ENCODE measurements at regions not wholly inside any gene's neighbourhood (a gene's known extent, or its start where the extent isn't known, plus 50 kb on each side); places are given as distances from the start of the nearest gene placed in this dataset.

DNA sequence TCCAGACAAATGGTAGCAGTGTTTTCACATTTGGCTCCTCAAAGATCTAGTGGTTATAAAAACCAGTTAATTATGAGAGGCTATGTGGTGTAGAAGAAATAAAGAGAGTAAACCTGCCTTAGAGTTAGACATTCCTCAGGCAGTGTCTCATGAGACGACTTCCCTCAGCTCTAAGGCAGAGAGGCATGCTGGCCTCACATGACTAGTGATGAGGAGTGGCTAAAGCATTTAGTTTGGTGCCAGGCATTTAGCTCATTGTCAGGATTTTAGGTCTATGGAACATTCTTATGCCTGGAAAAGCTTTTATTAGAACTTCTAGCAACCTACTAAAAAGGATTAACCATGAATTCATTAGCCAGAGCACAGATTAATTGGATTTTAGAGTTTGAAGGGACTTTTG lies 90.3 kb downstream of the RPRM start:
- Histone ChIP-seq H3K27ac (ENCODE audit: low read length) (no peak overlapping the region), H3K9ac (ENCODE audit: low read depth, low read length) (no peak overlapping the region), H3K4me1 (ENCODE audit: insufficient read depth, low read length) (peaks cover 16% of the 10 kb centered on the region; the same call in 1 of the 2 replicates), H3K9me3 (ENCODE audit: insufficient read depth, low read depth, low read length) (no peaks in the 10 kb centered on the region; the same call in 1 of the 2 replicates), H3K27me3 (ENCODE audit: insufficient read depth, low read length) (no peaks in the 10 kb centered on the region), H3K36me3 (ENCODE audit: insufficient read depth, low read depth, low read length) (no peaks in the 10 kb centered on the region), H3K4me3 (ENCODE audit: low read length) (no peak overlapping the region)

DNA sequence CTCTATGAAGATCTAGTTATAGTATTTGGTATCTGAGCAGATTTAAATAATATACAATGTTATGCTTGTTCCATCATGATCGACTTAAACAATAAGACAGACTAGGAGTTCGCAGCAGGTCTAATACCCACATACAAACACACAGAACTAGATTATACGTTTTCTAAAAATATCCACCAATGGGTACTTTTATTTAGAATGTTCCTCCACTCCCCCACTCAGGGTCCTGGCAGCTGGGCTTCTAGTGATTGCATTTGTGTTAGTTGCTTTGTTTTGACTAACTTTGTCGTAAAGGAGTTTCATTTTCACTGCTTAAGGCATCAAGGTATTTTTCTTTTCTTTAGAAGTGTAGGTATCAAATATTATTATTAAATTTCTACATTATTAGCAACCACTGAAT lies 91.4 kb downstream of the RPRM start:
- Histone ChIP-seq H3K36me3 (ENCODE audit: insufficient read depth, low read depth, low read length) (no peaks in the 10 kb centered on the region), H3K9ac (ENCODE audit: low read depth, low read length) (no peak overlapping the region), H3K27ac (ENCODE audit: low read length) (no peak overlapping the region), H3K9me3 (ENCODE audit: insufficient read depth, low read depth, low read length) (no peaks in the 10 kb centered on the region; the same call in 1 of the 2 replicates), H3K27me3 (ENCODE audit: insufficient read depth, low read length) (no peaks in the 10 kb centered on the region), H3K4me1 (ENCODE audit: insufficient read depth, low read length) (peaks cover 16% of the 10 kb centered on the region; the same call in 1 of the 2 replicates), H3K4me3 (ENCODE audit: low read length) (no peak overlapping the region)

DNA sequence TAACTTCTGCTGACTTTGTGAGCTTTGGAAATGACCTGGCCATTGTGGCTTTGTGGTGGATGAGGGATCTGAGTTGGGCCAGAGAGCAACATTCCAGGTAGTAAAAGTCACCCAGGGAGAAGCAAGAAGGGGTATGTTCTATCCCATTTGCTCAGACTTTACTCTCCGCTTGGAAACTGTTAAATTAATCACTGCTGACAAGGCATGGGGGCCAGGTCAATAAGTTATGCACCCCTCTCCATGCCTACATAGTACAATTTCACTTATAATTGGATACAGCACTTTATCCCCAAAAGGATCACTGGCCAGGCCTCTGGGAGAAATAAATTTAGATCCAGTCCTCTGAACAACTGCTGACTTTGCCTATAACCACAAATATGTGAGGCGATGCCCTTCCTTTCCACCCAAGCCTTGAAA lies 92.1 kb downstream of the RPRM start:
- H3K27ac ChIP-seq (ENCODE audit: low read length): no peak overlapping the region
- no peak overlapping the region for H3K9ac ChIP-seq (ENCODE audit: low read depth, low read length)
- no peaks in the 10 kb centered on the region; the same call in 1 of the 2 replicates for H3K9me3 ChIP-seq (ENCODE audit: insufficient read depth, low read depth, low read length)
- peaks cover 16% of the 10 kb centered on the region; the same call in 1 of the 2 replicates for H3K4me1 ChIP-seq (ENCODE audit: insufficient read depth, low read length)
- H3K36me3 ChIP-seq (ENCODE audit: insufficient read depth, low read depth, low read length): no peaks in the 10 kb centered on the region
- H3K4me3 ChIP-seq (ENCODE audit: low read length): no peak overlapping the region
- H3K27me3 ChIP-seq (ENCODE audit: insufficient read depth, low read length): no peaks in the 10 kb centered on the region

DNA sequence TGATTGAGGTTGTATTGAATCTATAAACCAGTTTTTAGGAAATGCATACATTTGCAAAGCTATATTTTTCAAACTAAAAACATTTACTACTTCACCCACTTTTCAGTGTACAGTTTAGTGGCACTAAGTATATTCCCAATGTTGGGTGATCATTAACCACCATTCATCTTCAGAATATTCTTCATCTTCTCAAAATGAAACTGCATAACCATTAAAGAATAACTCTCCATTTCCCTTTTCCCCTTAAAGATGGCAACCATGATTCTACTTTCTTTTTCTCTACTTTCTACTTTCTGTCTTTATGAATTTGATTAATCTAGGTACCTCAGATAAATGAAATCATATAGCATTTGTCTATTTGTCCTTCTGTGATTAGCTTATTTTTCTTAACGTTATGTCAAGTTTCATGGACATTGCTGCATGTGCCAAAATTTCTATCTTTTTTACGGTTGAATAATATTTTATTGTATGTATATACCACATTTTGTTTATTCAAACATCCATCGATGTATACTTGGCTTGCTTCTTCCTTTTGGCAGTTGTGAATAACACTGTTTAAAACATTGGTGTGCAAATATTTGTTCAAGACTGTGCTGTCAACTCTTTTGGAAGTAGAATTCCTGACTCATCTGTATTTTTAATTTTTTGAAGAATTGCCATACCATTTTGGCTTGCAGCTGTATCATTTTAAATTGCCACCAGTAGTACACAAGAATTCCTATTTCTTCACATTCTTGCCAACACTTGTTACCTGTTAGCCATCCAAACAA lies 104.9 kb downstream of the RPRM start:
- H3K4me1 ChIP-seq (ENCODE audit: insufficient read depth, low read length): peaks cover 13% of the 10 kb centered on the region; the same call in 1 of the 2 replicates
- no peaks in the 10 kb centered on the region for H3K9me3 ChIP-seq (ENCODE audit: insufficient read depth, low read depth, low read length)
- H3K4me3 ChIP-seq (ENCODE audit: low read length): no peak overlapping the region
- no peak overlapping the region for H3K9ac ChIP-seq (ENCODE audit: low read depth, low read length)
- H3K36me3 ChIP-seq (ENCODE audit: insufficient read depth, low read depth, low read length): no peaks in the 10 kb centered on the region
- H3K27me3 ChIP-seq (ENCODE audit: insufficient read depth, low read length): no peaks in the 10 kb centered on the region
- no peak overlapping the region for H3K27ac ChIP-seq (ENCODE audit: low read length)

DNA sequence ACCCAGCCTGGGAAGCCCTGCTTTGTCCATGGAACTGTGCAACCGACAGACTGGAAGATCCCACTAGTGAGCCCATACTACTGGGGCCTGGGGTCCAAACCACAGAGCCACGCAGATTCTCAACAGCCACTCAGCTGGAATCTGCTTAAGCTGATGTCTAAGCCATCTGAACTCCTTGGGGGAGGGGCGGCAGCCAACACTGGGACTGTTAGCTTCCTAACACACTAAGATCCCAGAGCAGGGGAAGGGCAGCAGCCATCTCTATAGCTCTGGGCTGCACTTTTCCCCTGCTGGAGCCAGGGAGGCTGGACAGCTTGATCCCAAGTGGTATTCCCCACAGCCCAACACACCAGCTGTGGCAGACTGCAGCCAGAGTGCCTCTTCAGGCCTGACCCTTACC lies 118.3 kb downstream of the RPRM start:
- Histone ChIP-seq H3K27me3 (ENCODE audit: insufficient read depth, low read length) (no peaks in the 10 kb centered on the region), H3K4me3 (ENCODE audit: low read length) (no peak overlapping the region), H3K27ac (ENCODE audit: low read length) (no peak overlapping the region), H3K36me3 (ENCODE audit: insufficient read depth, low read depth, low read length) (no peaks in the 10 kb centered on the region), H3K9ac (ENCODE audit: low read depth, low read length) (no peak overlapping the region), H3K4me1 (ENCODE audit: insufficient read depth, low read length) (no peaks in the 10 kb centered on the region; the same call in 1 of the 2 replicates), H3K9me3 (ENCODE audit: insufficient read depth, low read depth, low read length) (no peaks in the 10 kb centered on the region)

DNA sequence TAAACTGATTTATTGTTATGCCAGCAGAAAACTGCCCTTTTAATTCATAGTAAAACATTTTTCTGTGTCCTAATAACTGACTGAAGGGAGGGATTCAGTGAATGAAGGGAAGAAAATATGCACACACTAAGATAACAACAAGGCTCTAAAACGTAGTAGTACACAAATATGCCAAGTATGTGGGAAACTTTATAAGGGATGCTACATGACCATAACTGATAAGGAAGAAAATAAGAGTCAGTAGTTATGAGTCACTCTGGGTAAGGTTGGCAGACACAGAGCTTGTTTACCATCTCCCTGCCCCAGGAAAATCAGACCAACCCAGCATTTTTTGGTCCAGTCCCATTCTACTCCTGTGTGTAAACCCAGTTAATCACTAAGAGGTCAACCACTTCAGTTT lies 124.2 kb downstream of the RPRM start:
- no peaks in the 10 kb centered on the region; the same call in 1 of the 2 replicates for H3K4me1 ChIP-seq (ENCODE audit: insufficient read depth, low read length)
- no peaks in the 10 kb centered on the region; the same call in 1 of the 2 replicates for H3K9me3 ChIP-seq (ENCODE audit: insufficient read depth, low read depth, low read length)
- H3K27ac ChIP-seq (ENCODE audit: low read length): no peak overlapping the region
- no peaks in the 10 kb centered on the region for H3K27me3 ChIP-seq (ENCODE audit: insufficient read depth, low read length)
- no peak overlapping the region for H3K9ac ChIP-seq (ENCODE audit: low read depth, low read length)
- no peaks in the 10 kb centered on the region for H3K36me3 ChIP-seq (ENCODE audit: insufficient read depth, low read depth, low read length)
- no peak overlapping the region for H3K4me3 ChIP-seq (ENCODE audit: low read length)

DNA sequence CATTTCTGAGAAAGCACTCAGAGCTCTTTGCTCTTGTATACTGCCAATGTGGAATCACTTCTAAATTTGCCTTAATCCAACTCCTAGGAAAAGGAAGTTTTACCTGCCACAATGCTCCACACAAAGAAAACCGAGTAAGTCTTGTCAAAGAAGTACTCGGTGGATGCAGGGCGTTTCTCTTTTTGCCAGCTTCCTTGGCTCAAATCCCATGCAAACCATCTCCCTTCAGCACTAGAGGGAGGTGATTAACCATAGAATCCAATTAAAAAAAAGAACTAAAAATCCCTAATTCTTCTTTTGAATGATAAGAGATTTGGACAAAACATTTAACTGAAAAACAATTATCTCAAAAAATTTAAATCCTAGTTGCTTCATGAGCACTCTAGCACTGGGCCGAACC lies 129.0 kb downstream of the RPRM start:
- Histone ChIP-seq H3K4me3 (ENCODE audit: low read length) (no peak overlapping the region), H3K27me3 (ENCODE audit: insufficient read depth, low read length) (no peaks in the 10 kb centered on the region), H3K36me3 (ENCODE audit: insufficient read depth, low read depth, low read length) (no peaks in the 10 kb centered on the region)

DNA sequence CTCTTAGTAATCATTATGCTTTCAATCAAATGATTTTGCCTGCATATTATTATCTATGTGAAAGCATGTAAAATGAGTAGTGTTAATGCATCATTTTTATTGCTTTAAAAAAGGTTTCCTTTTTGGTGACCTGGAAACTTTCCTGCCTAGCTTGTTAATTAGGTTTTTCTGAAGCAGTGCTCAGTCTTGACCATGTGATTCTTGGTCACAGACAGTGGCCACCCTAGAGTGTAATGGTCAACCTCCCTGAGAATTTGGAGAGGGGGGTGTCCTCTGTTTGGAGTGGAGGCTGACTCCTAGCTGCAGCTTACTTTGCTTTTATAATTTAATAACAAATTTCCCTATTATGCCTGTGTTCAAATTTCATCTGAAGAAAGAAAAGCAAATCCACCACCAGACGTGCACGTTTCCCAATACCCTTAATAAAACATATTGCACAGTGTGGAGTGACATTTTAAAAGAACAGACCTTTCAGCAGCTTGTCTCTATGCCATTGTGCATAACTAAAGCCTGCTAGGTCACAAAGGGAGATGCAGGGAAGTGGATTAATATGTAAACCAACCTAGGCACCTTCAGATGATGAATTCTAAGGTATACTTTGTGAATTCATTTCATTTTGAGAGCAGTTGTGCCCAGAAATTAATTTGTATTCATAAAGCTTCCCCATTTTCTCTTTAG lies 130.6 kb downstream of the RPRM start:
- Histone ChIP-seq H3K4me1 (ENCODE audit: insufficient read depth, low read length) (peaks cover 5% of the 10 kb centered on the region; the same call in 1 of the 2 replicates), H3K36me3 (ENCODE audit: insufficient read depth, low read depth, low read length) (no peaks in the 10 kb centered on the region), H3K27ac (ENCODE audit: low read length) (no peak overlapping the region), H3K27me3 (ENCODE audit: insufficient read depth, low read length) (no peaks in the 10 kb centered on the region), H3K9ac (ENCODE audit: low read depth, low read length) (no peak overlapping the region), H3K9me3 (ENCODE audit: insufficient read depth, low read depth, low read length) (no peaks in the 10 kb centered on the region; the same call in 1 of the 2 replicates), H3K4me3 (ENCODE audit: low read length) (no peak overlapping the region)

More for the DNA sequence above, 129.0 kb downstream of the RPRM start:
- no peak overlapping the region for H3K9ac ChIP-seq (ENCODE audit: low read depth, low read length)
- no peak overlapping the region for H3K27ac ChIP-seq (ENCODE audit: low read length)
- no peaks in the 10 kb centered on the region; the same call in 1 of the 2 replicates for H3K9me3 ChIP-seq (ENCODE audit: insufficient read depth, low read depth, low read length)
- H3K4me1 ChIP-seq (ENCODE audit: insufficient read depth, low read length): peaks cover 5% of the 10 kb centered on the region; the same call in 1 of the 2 replicates

DNA sequence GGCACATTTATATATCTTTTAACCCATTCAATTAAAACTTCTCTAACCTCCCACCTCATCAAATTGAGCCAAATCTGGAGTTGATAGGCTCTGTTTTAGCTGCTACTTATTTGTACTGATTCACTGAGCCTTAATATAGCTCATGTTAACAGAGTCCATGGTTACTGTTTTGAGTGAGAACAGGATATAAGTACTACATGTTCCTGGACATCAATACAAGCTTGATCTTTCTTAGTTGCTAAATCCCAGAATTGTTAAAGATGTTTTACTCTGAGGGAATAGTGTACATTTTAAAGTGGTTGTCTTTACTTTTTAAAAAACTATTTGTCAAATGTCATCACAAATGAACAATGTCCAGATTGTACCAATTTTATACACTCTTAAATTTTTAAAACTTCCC lies 157.7 kb downstream of the RPRM start:
- no peaks in the 10 kb centered on the region for H3K27me3 ChIP-seq (ENCODE audit: insufficient read depth, low read length)
- no peaks in the 10 kb centered on the region for H3K9me3 ChIP-seq (ENCODE audit: insufficient read depth, low read depth, low read length)
- H3K27ac ChIP-seq (ENCODE audit: low read length): no peak overlapping the region
- H3K36me3 ChIP-seq (ENCODE audit: insufficient read depth, low read depth, low read length): no peaks in the 10 kb centered on the region
- no peak overlapping the region for H3K9ac ChIP-seq (ENCODE audit: low read depth, low read length)
- H3K4me3 ChIP-seq (ENCODE audit: low read length): no peak overlapping the region
- H3K4me1 ChIP-seq (ENCODE audit: insufficient read depth, low read length): no peaks in the 10 kb centered on the region

DNA sequence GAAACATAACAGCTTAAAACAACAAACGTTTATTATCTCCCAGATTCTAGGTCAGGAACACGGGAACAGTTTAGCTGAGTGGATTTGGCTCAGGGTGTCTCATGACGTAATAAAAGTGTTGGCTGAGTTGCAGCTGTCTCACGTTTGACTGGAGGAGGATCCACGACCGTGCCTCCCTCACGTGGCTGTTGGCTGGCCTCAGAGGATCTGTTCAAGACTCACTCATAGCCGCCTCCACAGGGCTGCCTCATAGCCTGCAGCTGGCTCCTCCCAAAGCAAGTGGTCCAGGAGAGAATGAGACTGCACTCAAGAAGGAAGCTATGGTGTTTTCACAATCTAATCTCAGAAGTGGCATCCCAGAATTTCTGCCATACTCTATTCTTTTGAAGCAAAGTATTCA lies 167.1 kb downstream of the RPRM start:
- Histone ChIP-seq H3K4me3 (ENCODE audit: low read length) (no peak overlapping the region), H3K4me1 (ENCODE audit: insufficient read depth, low read length) (no peaks in the 10 kb centered on the region), H3K9me3 (ENCODE audit: insufficient read depth, low read depth, low read length) (no peaks in the 10 kb centered on the region), H3K9ac (ENCODE audit: low read depth, low read length) (no peak overlapping the region), H3K36me3 (ENCODE audit: insufficient read depth, low read depth, low read length) (no peaks in the 10 kb centered on the region), H3K27ac (ENCODE audit: low read length) (no peak overlapping the region), H3K27me3 (ENCODE audit: insufficient read depth, low read length) (no peaks in the 10 kb centered on the region)

DNA sequence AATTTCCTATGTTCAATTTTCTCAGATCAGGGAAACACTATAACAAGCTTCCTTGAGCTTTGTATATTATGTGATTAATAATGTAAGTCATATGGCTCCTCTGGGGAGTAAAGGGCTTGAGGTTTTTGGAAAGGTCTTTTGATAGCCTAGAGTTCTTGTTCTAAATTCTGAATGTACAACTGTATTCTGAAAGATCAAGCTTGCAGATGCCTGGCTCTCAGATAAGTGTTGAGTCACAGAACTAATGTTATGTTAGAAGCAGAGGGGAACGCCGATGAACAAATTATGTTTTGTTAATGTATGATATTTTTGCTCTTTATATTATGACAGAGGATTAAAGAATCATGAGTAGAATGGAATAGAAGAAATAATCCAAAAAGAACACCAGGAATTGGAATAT lies 170.1 kb downstream of the RPRM start:
- no peaks in the 10 kb centered on the region for H3K4me1 ChIP-seq (ENCODE audit: insufficient read depth, low read length)
- no peaks in the 10 kb centered on the region for H3K9me3 ChIP-seq (ENCODE audit: insufficient read depth, low read depth, low read length)
- no peak overlapping the region for H3K4me3 ChIP-seq (ENCODE audit: low read length)
- H3K27me3 ChIP-seq (ENCODE audit: insufficient read depth, low read length): no peaks in the 10 kb centered on the region
- H3K9ac ChIP-seq (ENCODE audit: low read depth, low read length): no peak overlapping the region
- no peaks in the 10 kb centered on the region for H3K36me3 ChIP-seq (ENCODE audit: insufficient read depth, low read depth, low read length)
- no peak overlapping the region for H3K27ac ChIP-seq (ENCODE audit: low read length)

DNA sequence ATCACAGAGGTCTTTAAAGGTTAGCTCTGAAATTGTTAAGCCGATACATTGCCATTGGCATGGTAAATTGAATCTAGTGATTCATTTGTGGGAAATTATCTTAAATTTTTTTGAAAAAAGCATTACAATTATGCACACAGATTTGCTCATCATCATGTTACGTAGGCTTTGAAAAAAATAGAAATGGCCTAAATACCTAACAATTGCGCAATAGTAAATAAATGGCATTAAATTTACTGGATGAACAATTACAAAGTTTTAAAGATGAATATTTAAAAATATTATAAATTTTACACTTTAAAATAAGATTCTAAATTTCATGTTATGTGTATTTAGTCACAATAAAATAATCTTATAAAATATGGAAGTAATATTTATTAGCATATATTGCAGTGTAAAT lies 171.3 kb downstream of the RPRM start:
- no peaks in the 10 kb centered on the region for H3K4me1 ChIP-seq (ENCODE audit: insufficient read depth, low read length)
- no peaks in the 10 kb centered on the region for H3K36me3 ChIP-seq (ENCODE audit: insufficient read depth, low read depth, low read length)
- H3K9ac ChIP-seq (ENCODE audit: low read depth, low read length): no peak overlapping the region
- H3K27ac ChIP-seq (ENCODE audit: low read length): no peak overlapping the region
- H3K9me3 ChIP-seq (ENCODE audit: insufficient read depth, low read depth, low read length): no peaks in the 10 kb centered on the region
- no peaks in the 10 kb centered on the region for H3K27me3 ChIP-seq (ENCODE audit: insufficient read depth, low read length)
- H3K4me3 ChIP-seq (ENCODE audit: low read length): no peak overlapping the region
